ENCODE measurements at regions not wholly inside any gene's neighbourhood (a gene's known extent, or its start where the extent isn't known, plus 50 kb on each side); places are given as distances from the start of the nearest gene placed in this dataset.

DNA sequence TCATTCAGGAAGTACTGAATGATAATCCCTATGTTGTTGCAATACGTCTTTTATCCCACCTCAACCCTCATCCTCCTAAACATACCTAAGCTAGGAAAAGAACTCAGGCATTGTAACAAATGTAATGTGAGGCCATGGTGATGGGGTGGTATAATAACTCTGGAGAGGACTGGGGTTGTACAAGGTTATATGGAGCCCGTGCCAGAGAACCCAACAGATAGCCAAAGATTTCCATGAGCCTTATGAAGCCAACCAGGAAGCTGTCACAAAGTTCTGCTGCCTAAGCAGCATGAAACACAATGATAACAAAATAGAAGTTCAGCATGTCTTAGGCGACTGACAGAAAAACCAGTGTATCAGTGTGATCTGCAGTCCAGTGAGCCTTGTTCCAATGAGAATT is 394.1 kb upstream of the NBEA start:
- H3K4me3 ChIP-seq (ENCODE audit: low read depth, low read length): no peak overlapping the region
- no peaks in the 10 kb centered on the region for H3K36me3 ChIP-seq (ENCODE audit: control insufficient read depth, insufficient read depth, low read length)
- H3K9me3 ChIP-seq (ENCODE audit: control insufficient read depth, insufficient read depth, low read length): no peaks in the 10 kb centered on the region
- no peaks in the 10 kb centered on the region for H3K4me1 ChIP-seq (ENCODE audit: control insufficient read depth, insufficient read depth, low read length)
- H3K27me3 ChIP-seq (ENCODE audit: control insufficient read depth, insufficient read depth, low read length): no peaks in the 10 kb centered on the region
- H3K27ac ChIP-seq (ENCODE audit: low read depth, low read length): no peak overlapping the region
- H3K9ac ChIP-seq (ENCODE audit: low read depth, low read length): no peak overlapping the region

DNA sequence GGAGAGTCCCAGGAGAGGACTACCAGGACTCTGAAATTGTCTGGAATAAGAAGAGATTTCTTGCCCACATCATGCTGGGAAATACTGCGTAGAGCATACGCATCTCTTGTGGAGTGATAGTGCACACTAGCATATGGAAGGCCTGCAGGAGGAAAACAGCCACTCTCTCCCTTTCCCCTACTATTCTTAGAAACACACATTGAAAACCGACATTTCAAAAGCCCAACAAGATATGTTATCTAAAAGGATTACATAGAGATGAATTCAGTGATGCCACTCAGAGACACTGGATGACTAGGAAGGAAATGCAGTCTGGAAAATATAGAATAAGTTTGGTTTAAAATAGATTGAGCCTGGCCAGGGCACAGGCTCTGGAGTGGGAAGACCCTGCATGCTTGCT is 388.7 kb upstream of the NBEA start:
- Histone ChIP-seq H3K4me1 (ENCODE audit: control insufficient read depth, insufficient read depth, low read length) (no peaks in the 10 kb centered on the region), H3K27ac (ENCODE audit: low read depth, low read length) (no peak overlapping the region), H3K9me3 (ENCODE audit: control insufficient read depth, insufficient read depth, low read length) (no peaks in the 10 kb centered on the region), H3K9ac (ENCODE audit: low read depth, low read length) (no peak overlapping the region), H3K27me3 (ENCODE audit: control insufficient read depth, insufficient read depth, low read length) (no peaks in the 10 kb centered on the region), H3K36me3 (ENCODE audit: control insufficient read depth, insufficient read depth, low read length) (no peaks in the 10 kb centered on the region), H3K4me3 (ENCODE audit: low read depth, low read length) (no peak overlapping the region)

- no peak overlapping the region for H3K9ac ChIP-seq (ENCODE audit: low read depth, low read length)
- H3K27ac ChIP-seq (ENCODE audit: low read depth, low read length): no peak overlapping the region
- no peaks in the 10 kb centered on the region for H3K36me3 ChIP-seq (ENCODE audit: control insufficient read depth, insufficient read depth, low read length)
- H3K4me1 ChIP-seq (ENCODE audit: control insufficient read depth, insufficient read depth, low read length): no peaks in the 10 kb centered on the region
- no peak overlapping the region for H3K4me3 ChIP-seq (ENCODE audit: low read depth, low read length)
- no peaks in the 10 kb centered on the region for H3K9me3 ChIP-seq (ENCODE audit: control insufficient read depth, insufficient read depth, low read length)
- no peaks in the 10 kb centered on the region for H3K27me3 ChIP-seq (ENCODE audit: control insufficient read depth, insufficient read depth, low read length)
These were observed 386.1 kb upstream of the NBEA start for GRCh38 chr13:34555988-34556387.

GRCh38 chr13:34561033-34561432 is 381.0 kb upstream of the NBEA start:
- no peak overlapping the region for H3K9ac ChIP-seq (ENCODE audit: low read depth, low read length)
- no peaks in the 10 kb centered on the region for H3K27me3 ChIP-seq (ENCODE audit: control insufficient read depth, insufficient read depth, low read length)
- H3K27ac ChIP-seq (ENCODE audit: low read depth, low read length): no peak overlapping the region
- H3K4me1 ChIP-seq (ENCODE audit: control insufficient read depth, insufficient read depth, low read length): no peaks in the 10 kb centered on the region
- no peak overlapping the region for H3K4me3 ChIP-seq (ENCODE audit: low read depth, low read length)
- H3K36me3 ChIP-seq (ENCODE audit: control insufficient read depth, insufficient read depth, low read length): no peaks in the 10 kb centered on the region
- no peaks in the 10 kb centered on the region for H3K9me3 ChIP-seq (ENCODE audit: control insufficient read depth, insufficient read depth, low read length)

DNA sequence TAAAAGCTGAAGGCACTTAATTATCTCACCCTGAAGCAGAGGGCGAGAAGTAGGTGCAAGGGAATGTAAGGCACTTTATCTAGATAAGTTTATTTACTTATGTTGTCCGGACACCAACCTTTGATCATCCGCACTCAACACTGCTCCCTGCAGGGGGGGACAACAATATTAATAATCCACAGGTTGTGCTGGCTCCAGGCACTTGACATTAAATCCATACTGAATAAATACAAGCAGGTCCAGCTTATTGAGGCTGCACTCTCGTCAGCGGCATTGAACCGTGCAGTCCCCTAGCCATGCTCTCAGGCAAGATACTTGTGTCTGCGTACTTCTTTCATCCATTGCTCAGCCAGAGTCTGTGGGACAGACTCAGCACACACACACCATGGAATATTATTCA is 374.5 kb upstream of the NBEA start:
- Histone ChIP-seq H3K4me1 (ENCODE audit: control insufficient read depth, insufficient read depth, low read length) (no peaks in the 10 kb centered on the region), H3K27ac (ENCODE audit: low read depth, low read length) (no peak overlapping the region), H3K36me3 (ENCODE audit: control insufficient read depth, insufficient read depth, low read length) (no peaks in the 10 kb centered on the region)

DNA sequence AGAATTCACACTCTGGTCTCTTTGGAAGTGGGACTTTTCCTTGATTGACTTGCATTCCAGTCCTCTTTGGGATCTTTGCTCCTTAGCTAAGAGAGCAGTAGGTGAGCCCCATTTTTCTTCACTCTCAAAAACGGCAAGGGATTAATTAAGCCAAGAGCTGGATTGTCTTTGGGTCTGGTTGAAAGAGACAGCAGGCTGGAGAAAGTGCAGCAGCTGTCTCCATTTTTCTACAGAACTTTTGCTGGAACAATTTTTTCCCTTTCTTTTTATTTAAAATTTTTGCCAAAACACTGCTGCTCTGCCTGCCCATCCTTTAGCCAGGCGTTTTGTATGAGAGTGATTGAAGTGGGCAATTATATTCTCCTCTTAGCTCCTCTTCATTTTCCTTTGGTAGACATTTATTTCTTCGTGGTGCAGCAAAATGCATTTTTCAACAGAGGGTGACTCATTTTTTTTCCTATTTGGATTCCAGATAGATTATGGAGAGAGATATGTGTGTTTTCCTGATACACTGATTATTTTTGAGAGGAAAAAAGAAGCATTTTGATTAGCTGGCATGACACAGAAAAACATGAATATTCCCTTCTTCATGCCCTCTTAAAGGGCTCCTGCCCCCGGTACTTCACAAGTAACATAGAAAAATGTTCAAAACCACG is 371.2 kb upstream of the NBEA start:
- no peaks in the 10 kb centered on the region for H3K9me3 ChIP-seq (ENCODE audit: control insufficient read depth, insufficient read depth, low read length)
- no peak overlapping the region for H3K9ac ChIP-seq (ENCODE audit: low read depth, low read length)
- H3K4me1 ChIP-seq (ENCODE audit: control insufficient read depth, insufficient read depth, low read length): no peaks in the 10 kb centered on the region
- H3K36me3 ChIP-seq (ENCODE audit: control insufficient read depth, insufficient read depth, low read length): no peaks in the 10 kb centered on the region
- H3K4me3 ChIP-seq (ENCODE audit: low read depth, low read length): no peak overlapping the region
- H3K27me3 ChIP-seq (ENCODE audit: control insufficient read depth, insufficient read depth, low read length): no peaks in the 10 kb centered on the region
- no peak overlapping the region for H3K27ac ChIP-seq (ENCODE audit: low read depth, low read length)

More for the DNA sequence above, 374.5 kb upstream of the NBEA start:
- Histone ChIP-seq H3K9me3 (ENCODE audit: control insufficient read depth, insufficient read depth, low read length) (no peaks in the 10 kb centered on the region), H3K9ac (ENCODE audit: low read depth, low read length) (no peak overlapping the region), H3K27me3 (ENCODE audit: control insufficient read depth, insufficient read depth, low read length) (no peaks in the 10 kb centered on the region), H3K4me3 (ENCODE audit: low read depth, low read length) (no peak overlapping the region)

- Histone ChIP-seq H3K9ac (ENCODE audit: low read depth, low read length) (no peak overlapping the region), H3K36me3 (ENCODE audit: control insufficient read depth, insufficient read depth, low read length) (no peaks in the 10 kb centered on the region), H3K4me1 (ENCODE audit: control insufficient read depth, insufficient read depth, low read length) (no peaks in the 10 kb centered on the region), H3K9me3 (ENCODE audit: control insufficient read depth, insufficient read depth, low read length) (no peaks in the 10 kb centered on the region), H3K4me3 (ENCODE audit: low read depth, low read length) (no peak overlapping the region), H3K27ac (ENCODE audit: low read depth, low read length) (no peak overlapping the region), H3K27me3 (ENCODE audit: control insufficient read depth, insufficient read depth, low read length) (no peaks in the 10 kb centered on the region)
These were observed 370.4 kb upstream of the NBEA start for GRCh38 chr13:34571716-34572115.

DNA sequence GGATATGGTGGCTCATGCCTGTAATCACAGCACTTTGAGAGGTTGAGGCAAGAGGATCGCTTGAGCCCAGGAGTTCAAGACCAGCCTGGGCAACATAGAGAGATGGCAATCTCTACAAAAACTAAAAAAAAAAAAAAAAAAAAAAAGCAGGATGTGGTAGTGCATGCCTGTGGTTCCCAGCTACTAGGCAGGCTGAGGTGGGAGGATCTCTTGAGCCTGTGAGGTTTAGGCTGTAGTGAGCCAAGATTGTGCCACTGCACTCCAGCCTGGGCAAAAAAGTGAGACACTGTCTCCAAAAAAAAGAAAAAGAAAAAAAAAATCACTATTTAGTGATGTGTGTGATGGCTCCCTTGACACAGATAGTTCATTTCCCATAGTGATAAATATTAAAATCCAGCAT is 365.0 kb upstream of the NBEA start:
- H3K4me3 ChIP-seq (ENCODE audit: low read depth, low read length): no peak overlapping the region
- no peak overlapping the region for H3K27ac ChIP-seq (ENCODE audit: low read depth, low read length)
- no peaks in the 10 kb centered on the region for H3K36me3 ChIP-seq (ENCODE audit: control insufficient read depth, insufficient read depth, low read length)
- no peaks in the 10 kb centered on the region for H3K9me3 ChIP-seq (ENCODE audit: control insufficient read depth, insufficient read depth, low read length)
- no peaks in the 10 kb centered on the region for H3K27me3 ChIP-seq (ENCODE audit: control insufficient read depth, insufficient read depth, low read length)
- H3K9ac ChIP-seq (ENCODE audit: low read depth, low read length): no peak overlapping the region
- no peaks in the 10 kb centered on the region for H3K4me1 ChIP-seq (ENCODE audit: control insufficient read depth, insufficient read depth, low read length)

GRCh38 chr13:34578471-34578870 is 363.6 kb upstream of the NBEA start:
- H3K27me3 ChIP-seq (ENCODE audit: control insufficient read depth, insufficient read depth, low read length): no peaks in the 10 kb centered on the region
- H3K27ac ChIP-seq (ENCODE audit: low read depth, low read length): no peak overlapping the region
- H3K36me3 ChIP-seq (ENCODE audit: control insufficient read depth, insufficient read depth, low read length): no peaks in the 10 kb centered on the region

DNA sequence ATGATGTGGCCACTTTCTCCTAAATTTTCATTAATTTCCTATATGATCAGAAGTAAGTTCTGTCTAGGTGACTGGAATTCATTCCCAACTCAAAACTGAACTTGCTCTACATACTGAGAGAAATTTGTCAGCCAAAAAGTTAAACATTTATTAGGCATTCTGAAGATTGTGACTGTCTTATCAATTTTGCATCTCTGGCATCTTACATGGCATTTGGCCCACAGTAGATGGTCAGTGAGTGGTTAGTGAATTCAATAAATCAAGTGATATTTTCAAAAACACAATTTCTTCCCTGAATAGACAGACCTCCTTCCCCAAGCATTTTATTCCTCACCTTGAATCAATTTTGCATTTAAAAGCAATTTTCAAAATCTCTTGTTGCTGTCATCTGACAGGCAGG is 363.2 kb upstream of the NBEA start:
- H3K4me3 ChIP-seq (ENCODE audit: low read depth, low read length): no peak overlapping the region
- H3K4me1 ChIP-seq (ENCODE audit: control insufficient read depth, insufficient read depth, low read length): no peaks in the 10 kb centered on the region
- no peaks in the 10 kb centered on the region for H3K36me3 ChIP-seq (ENCODE audit: control insufficient read depth, insufficient read depth, low read length)
- no peaks in the 10 kb centered on the region for H3K27me3 ChIP-seq (ENCODE audit: control insufficient read depth, insufficient read depth, low read length)
- H3K9ac ChIP-seq (ENCODE audit: low read depth, low read length): no peak overlapping the region
- H3K9me3 ChIP-seq (ENCODE audit: control insufficient read depth, insufficient read depth, low read length): no peaks in the 10 kb centered on the region
- H3K27ac ChIP-seq (ENCODE audit: low read depth, low read length): no peak overlapping the region

More at GRCh38 chr13:34578471-34578870, 363.6 kb upstream of the NBEA start:
- no peaks in the 10 kb centered on the region for H3K9me3 ChIP-seq (ENCODE audit: control insufficient read depth, insufficient read depth, low read length)
- no peak overlapping the region for H3K4me3 ChIP-seq (ENCODE audit: low read depth, low read length)
- H3K4me1 ChIP-seq (ENCODE audit: control insufficient read depth, insufficient read depth, low read length): no peaks in the 10 kb centered on the region
- H3K9ac ChIP-seq (ENCODE audit: low read depth, low read length): no peak overlapping the region

DNA sequence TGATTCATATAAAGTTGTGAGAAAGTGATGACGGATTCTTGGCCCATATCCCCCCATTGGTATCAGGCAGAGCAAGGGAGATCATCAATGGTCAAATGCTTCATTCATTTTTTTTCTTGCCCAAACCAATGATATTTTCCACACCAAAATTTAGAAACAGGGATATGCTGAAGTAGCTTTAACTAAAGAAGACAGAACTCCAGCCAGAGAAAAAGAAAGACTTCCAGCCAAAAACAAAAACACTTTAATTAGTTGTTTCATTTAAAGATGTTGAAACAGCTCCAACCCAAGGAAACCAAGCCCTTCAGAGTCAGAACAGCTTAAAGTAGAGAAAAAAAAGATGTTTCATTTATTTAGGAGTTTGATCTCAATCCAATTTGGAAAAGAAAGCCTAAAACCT is 358.9 kb upstream of the NBEA start:
- no peaks in the 10 kb centered on the region for H3K4me1 ChIP-seq (ENCODE audit: control insufficient read depth, insufficient read depth, low read length)
- no peaks in the 10 kb centered on the region for H3K9me3 ChIP-seq (ENCODE audit: control insufficient read depth, insufficient read depth, low read length)
- H3K27me3 ChIP-seq (ENCODE audit: control insufficient read depth, insufficient read depth, low read length): no peaks in the 10 kb centered on the region
- no peak overlapping the region for H3K4me3 ChIP-seq (ENCODE audit: low read depth, low read length)
- no peak overlapping the region for H3K27ac ChIP-seq (ENCODE audit: low read depth, low read length)
- H3K9ac ChIP-seq (ENCODE audit: low read depth, low read length): no peak overlapping the region
- no peaks in the 10 kb centered on the region for H3K36me3 ChIP-seq (ENCODE audit: control insufficient read depth, insufficient read depth, low read length)

DNA sequence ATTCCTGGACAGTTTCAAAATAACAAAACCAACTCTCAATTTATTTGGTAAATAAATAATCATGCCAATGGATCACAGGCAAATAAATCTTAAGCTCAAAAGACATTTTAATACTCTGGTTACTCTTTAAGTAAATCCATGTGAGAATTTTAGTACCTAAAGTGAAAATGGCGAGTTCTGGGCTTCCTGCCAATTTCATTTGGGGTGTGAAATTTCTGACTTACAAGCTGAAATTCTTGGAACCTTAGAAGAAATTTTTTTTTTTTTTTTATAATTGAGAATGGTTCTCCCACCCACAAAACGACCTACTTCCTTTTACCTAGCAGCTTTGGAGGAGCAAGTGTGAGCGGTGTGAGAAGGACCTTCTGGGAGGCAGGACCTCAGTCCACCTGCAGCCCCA is 354.5 kb upstream of the NBEA start:
- Histone ChIP-seq H3K27me3 (ENCODE audit: control insufficient read depth, insufficient read depth, low read length) (no peaks in the 10 kb centered on the region), H3K27ac (ENCODE audit: low read depth, low read length) (no peak overlapping the region), H3K9me3 (ENCODE audit: control insufficient read depth, insufficient read depth, low read length) (no peaks in the 10 kb centered on the region), H3K4me1 (ENCODE audit: control insufficient read depth, insufficient read depth, low read length) (peaks cover 10% of the 10 kb centered on the region), H3K9ac (ENCODE audit: low read depth, low read length) (no peak overlapping the region), H3K4me3 (ENCODE audit: low read depth, low read length) (no peak overlapping the region), H3K36me3 (ENCODE audit: control insufficient read depth, insufficient read depth, low read length) (no peaks in the 10 kb centered on the region)
